ENCODE measurements at regions not wholly inside any gene's neighbourhood (a gene's known extent, or its start where the extent isn't known, plus 50 kb on each side); places are given as distances from the start of the nearest gene placed in this dataset.

GRCh38 chr2:173815772-173816171 lies 149.4 kb downstream of the SP3 start:
- TF ChIP-seq CTCF (IDR thresholded peaks at IDR 0.05; ENCODE audit: insufficient read depth, low read depth, low read length) = no peak
- H3K4me3 ChIP-seq (ENCODE audit: low read depth, low read length) = no peak overlapping the region
- DNase-seq (ENCODE audit: low read depth) = no peak

GRCh38 chr2:173817582-173817981 lies 147.6 kb downstream of the SP3 start:
- no peak for DNase-seq (ENCODE audit: low read depth)
- no peak for TF ChIP-seq CTCF (IDR thresholded peaks at IDR 0.05; ENCODE audit: insufficient read depth, low read depth, low read length)
- no peak overlapping the region for H3K4me3 ChIP-seq (ENCODE audit: low read depth, low read length)

- no peak for DNase-seq (ENCODE audit: low read depth)
- no peak overlapping the region for H3K4me3 ChIP-seq (ENCODE audit: low read depth, low read length)
- TF ChIP-seq CTCF (IDR thresholded peaks at IDR 0.05; ENCODE audit: insufficient read depth, low read depth, low read length) = no peak
Observed at GRCh38 chr2:173818285-173818684, 146.9 kb downstream of the SP3 start.

- no peak for DNase-seq (ENCODE audit: low read depth)
- no peak for TF ChIP-seq CTCF (IDR thresholded peaks at IDR 0.05; ENCODE audit: insufficient read depth, low read depth, low read length)
- H3K4me3 ChIP-seq (ENCODE audit: low read depth, low read length) = no peak overlapping the region
Observed at GRCh38 chr2:173819852-173820251, 145.3 kb downstream of the SP3 start.

- TF ChIP-seq CTCF (IDR thresholded peaks at IDR 0.05; ENCODE audit: insufficient read depth, low read depth, low read length) = no peak
- no peak overlapping the region for H3K4me3 ChIP-seq (ENCODE audit: low read depth, low read length)
- no peak for DNase-seq (ENCODE audit: low read depth)
Observed at GRCh38 chr2:173821451-173821850, 143.7 kb downstream of the SP3 start.

- no peak overlapping the region for H3K4me3 ChIP-seq (ENCODE audit: low read depth, low read length)
- no peak for DNase-seq (ENCODE audit: low read depth)
- no peak for TF ChIP-seq CTCF (IDR thresholded peaks at IDR 0.05; ENCODE audit: insufficient read depth, low read depth, low read length)
Observed at GRCh38 chr2:173822889-173823542, 142.2 kb downstream of the SP3 start.

- no peak for DNase-seq (ENCODE audit: low read depth)
- no peak overlapping the region for H3K4me3 ChIP-seq (ENCODE audit: low read depth, low read length)
- no peak for TF ChIP-seq CTCF (IDR thresholded peaks at IDR 0.05; ENCODE audit: insufficient read depth, low read depth, low read length)
Observed at GRCh38 chr2:173823543-173823939, 141.6 kb downstream of the SP3 start.
